PC-3 (cell line): ENCODE measurements at regions not wholly inside any gene's neighbourhood (a gene's known extent, or its start where the extent isn't known, plus 50 kb on each side); places are given as distances from the start of the nearest gene placed in this dataset.

Experiments used
- ATAC-seq: fragments of 200-7000 bp; cut with Tn5 transposase; 2 replicates; pipeline ENCODE4 v1.9.1; 2020; ENCODE audit warnings: mild to moderate bottlenecking, moderate library complexity
- BruUV-seq: library from RNA; stranded (reverse); fragments of 400-500 nt; replicated peaks from 2 replicates; lab custom pipeline; 2021; lab: Mats Ljungman, UMichigan
- CTCF ChIA-PET: fragments of 300-600 bp; sonication (Branson Sonifier 250); formaldehyde crosslinking; loops from one replicate; lab custom pipeline; 2022; ENCODE audit warnings: antibody characterized with exemption; lab: Charles Lee
- POLR2A ChIA-PET: fragments of 300-600 bp; sonication (Branson Sonifier 250); formaldehyde crosslinking; loops from one replicate; lab custom pipeline; 2022; ENCODE audit warnings: antibody characterized with exemption; ENCODE audit not compliant: unreplicated experiment; lab: Charles Lee
- DNase-seq: peaks from one replicate; pipeline ENCODE4 v3.0.0-alpha.2; 2015
- H2AFZ ChIP-seq: fragments of 300-600 bp; sonication (generic); 2 replicates; pipeline ENCODE4 v1.6.0; 2016; ENCODE audit warnings: antibody characterized with exemption, low read length
- H3F3A ChIP-seq: fragments of 300-600 bp; sonication (generic); one replicate; pipeline ENCODE4 v1.6.0; 2017; ENCODE audit warnings: antibody characterized with exemption, low read length, control low read depth, mild to moderate bottlenecking; ENCODE audit not compliant: unreplicated experiment
- H3K27ac ChIP-seq: fragments of 300-600 bp; sonication (generic); 2 replicates; pipeline ENCODE4 v1.5.1; 2016; ENCODE audit warnings: mild to moderate bottlenecking, low read length
- H3K27me3 ChIP-seq: fragments of 300-600 bp; sonication (generic); 2 replicates; pipeline ENCODE4 v1.6.1; 2016; ENCODE audit warnings: low read length, mixed read lengths
- H3K36me3 ChIP-seq: fragments of 300-600 bp; sonication (generic); 2 replicates; pipeline ENCODE4 v1.6.1; 2016; ENCODE audit warnings: low read depth, mixed run types, low read length, mixed read lengths
- H3K4me1 ChIP-seq: fragments of 300-600 bp; sonication (generic); 2 replicates; pipeline ENCODE4 v1.5.1; 2016; ENCODE audit warnings: low read length; ENCODE audit not compliant: insufficient read depth
- H3K4me2 ChIP-seq: fragments of 300-600 bp; sonication (generic); 2 replicates; pipeline ENCODE4 v1.6.0; 2016; ENCODE audit warnings: low read length
- H3K4me3 ChIP-seq: fragments of 300-600 bp; sonication (generic); 2 replicates; pipeline ENCODE4 v1.5.1; 2016; ENCODE audit warnings: mild to moderate bottlenecking, low read length, mixed read lengths
- H3K79me2 ChIP-seq: fragments of 300-600 bp; sonication (generic); 2 replicates; pipeline ENCODE4 v1.6.1; 2017; ENCODE audit warnings: low read length, mixed read lengths
- H3K9ac ChIP-seq: fragments of 300-600 bp; sonication (generic); 2 replicates; pipeline ENCODE4 v1.6.0; 2016; ENCODE audit warnings: mild to moderate bottlenecking, low read length
- H3K9me2 ChIP-seq: fragments of 300-600 bp; sonication (generic); replicated peaks from 2 replicates; pipeline ENCODE4 v1.6.1; 2016; ENCODE audit warnings: mixed run types, low read length, mixed read lengths
- H3K9me3 ChIP-seq: fragments of 300-600 bp; sonication (generic); 2 replicates; pipeline ENCODE4 v1.6.1; 2016; ENCODE audit warnings: low read length, mixed read lengths
- H4K20me1 ChIP-seq: fragments of 300-600 bp; sonication (generic); 2 replicates; pipeline ENCODE4 v1.6.1; 2016; ENCODE audit warnings: low read length, mixed read lengths
- CTCF ChIP-seq: fragments of 300-600 bp; sonication (generic); conservative IDR thresholded peaks from 2 replicates; pipeline ENCODE4 v1.5.1; 2017; ENCODE audit warnings: antibody characterized with exemption, low read depth, mild to moderate bottlenecking, low read length
- EZH2 ChIP-seq: fragments of 300-600 bp; sonication (generic); IDR thresholded peaks from one replicate; pipeline ENCODE4 v1.6.1; 2017; ENCODE audit warnings: antibody characterized with exemption, mild to moderate bottlenecking, low read length; ENCODE audit not compliant: unreplicated experiment
- EZH2phosphoT487 ChIP-seq: fragments of 300-600 bp; sonication (generic); IDR thresholded peaks from 2 replicates; pipeline ENCODE4 v1.6.1; 2018; ENCODE audit warnings: mild to moderate bottlenecking, antibody characterized with exemption, low read length, borderline replicate concordance
- intact Hi-C: fragments of 100-400 bp; cut with micrococcal nuclease; formaldehyde crosslinking; loops from 2 replicates; pipeline ENCODE4 v1.9.0; 2023

GRCh38 chr16:51453251-51453650 lies 302.2 kb upstream of the SALL1 start:
- intact Hi-C loops, result no loop called here
- no peak for ATAC-seq

GRCh38 chr16:51450909-51451308 lies 299.8 kb upstream of the SALL1 start:
- Histone ChIP-seq H3K4me3 (no peak overlapping the region), H3K79me2 (no peaks in the 10 kb centered on the region), H3K4me1 (no peaks in the 10 kb centered on the region), H3K27ac (no peak overlapping the region), H2AFZ (no peak overlapping the region), H3K9ac (no peak overlapping the region), H3K4me2 (no peak overlapping the region), H3K9me2 (no peaks in the 10 kb centered on the region), H3K36me3 (no peaks in the 10 kb centered on the region), H3F3A (no peaks in the 10 kb centered on the region), H4K20me1 (no peaks in the 10 kb centered on the region), H3K9me3 (no peaks in the 10 kb centered on the region), H3K27me3 (no peaks in the 10 kb centered on the region)
- ATAC-seq, result no peak
- ChIA-PET CTCF (no interaction called here), POLR2A (no interaction called here)
- DNase-seq, result no peak
- no TSS peak for BruUV-seq
- intact Hi-C loops, result no loop called here
- no peak for TF ChIP-seq EZH2
- TF ChIP-seq EZH2phosphoT487, result no peak
- no peak for TF ChIP-seq CTCF

More at GRCh38 chr16:51453251-51453650, 302.2 kb upstream of the SALL1 start:
- no peak overlapping the region for H3K9ac ChIP-seq
- POLR2A ChIA-PET, result no interaction called here
- no peak for TF ChIP-seq CTCF
- no peak for TF ChIP-seq EZH2phosphoT487
- no peak for TF ChIP-seq EZH2
- no peaks in the 10 kb centered on the region for H3K79me2 ChIP-seq
- H3K27ac ChIP-seq, result no peak overlapping the region
- no peaks in the 10 kb centered on the region for H4K20me1 ChIP-seq
- H3K4me1 ChIP-seq, result no peaks in the 10 kb centered on the region
- no peak for DNase-seq
- no peaks in the 10 kb centered on the region for H3K36me3 ChIP-seq
- no peaks in the 10 kb centered on the region for H3K9me2 ChIP-seq
- no peak overlapping the region for H2AFZ ChIP-seq
- no peaks in the 10 kb centered on the region for H3F3A ChIP-seq
- BruUV-seq, result no TSS peak
- no peaks in the 10 kb centered on the region for H3K27me3 ChIP-seq
- H3K9me3 ChIP-seq, result no peaks in the 10 kb centered on the region
- CTCF ChIA-PET, result no interaction called here
- no peak overlapping the region for H3K4me2 ChIP-seq
- H3K4me3 ChIP-seq, result no peak overlapping the region

- CTCF ChIA-PET, result no interaction called here
- no TSS peak for BruUV-seq
- no peaks in the 10 kb centered on the region for H3F3A ChIP-seq
- no peak overlapping the region for H3K9ac ChIP-seq
- DNase-seq (no peak), ATAC-seq (no peak)
- H3K36me3 ChIP-seq, result no peaks in the 10 kb centered on the region
- TF ChIP-seq EZH2phosphoT487, result no peak
- no peak for TF ChIP-seq EZH2
- TF ChIP-seq CTCF, result no peak
- no peaks in the 10 kb centered on the region for H4K20me1 ChIP-seq
- H3K9me2 ChIP-seq, result no peaks in the 10 kb centered on the region
- no peak overlapping the region for H2AFZ ChIP-seq
- no peak overlapping the region for H3K4me2 ChIP-seq
- H3K27me3 ChIP-seq, result no peaks in the 10 kb centered on the region
- H3K27ac ChIP-seq, result no peak overlapping the region
- intact Hi-C loops, result no loop called here
- POLR2A ChIA-PET, result no interaction called here
- no peaks in the 10 kb centered on the region for H3K79me2 ChIP-seq
- no peak overlapping the region for H3K4me3 ChIP-seq
- no peaks in the 10 kb centered on the region for H3K9me3 ChIP-seq
- no peaks in the 10 kb centered on the region for H3K4me1 ChIP-seq
Observed at GRCh38 chr16:51450376-51450775, 299.3 kb upstream of the SALL1 start.
